ENCODE measurements at regions not wholly inside any gene's neighbourhood (a gene's known extent, or its start where the extent isn't known, plus 50 kb on each side); places are given as distances from the start of the nearest gene placed in this dataset.

DNA sequence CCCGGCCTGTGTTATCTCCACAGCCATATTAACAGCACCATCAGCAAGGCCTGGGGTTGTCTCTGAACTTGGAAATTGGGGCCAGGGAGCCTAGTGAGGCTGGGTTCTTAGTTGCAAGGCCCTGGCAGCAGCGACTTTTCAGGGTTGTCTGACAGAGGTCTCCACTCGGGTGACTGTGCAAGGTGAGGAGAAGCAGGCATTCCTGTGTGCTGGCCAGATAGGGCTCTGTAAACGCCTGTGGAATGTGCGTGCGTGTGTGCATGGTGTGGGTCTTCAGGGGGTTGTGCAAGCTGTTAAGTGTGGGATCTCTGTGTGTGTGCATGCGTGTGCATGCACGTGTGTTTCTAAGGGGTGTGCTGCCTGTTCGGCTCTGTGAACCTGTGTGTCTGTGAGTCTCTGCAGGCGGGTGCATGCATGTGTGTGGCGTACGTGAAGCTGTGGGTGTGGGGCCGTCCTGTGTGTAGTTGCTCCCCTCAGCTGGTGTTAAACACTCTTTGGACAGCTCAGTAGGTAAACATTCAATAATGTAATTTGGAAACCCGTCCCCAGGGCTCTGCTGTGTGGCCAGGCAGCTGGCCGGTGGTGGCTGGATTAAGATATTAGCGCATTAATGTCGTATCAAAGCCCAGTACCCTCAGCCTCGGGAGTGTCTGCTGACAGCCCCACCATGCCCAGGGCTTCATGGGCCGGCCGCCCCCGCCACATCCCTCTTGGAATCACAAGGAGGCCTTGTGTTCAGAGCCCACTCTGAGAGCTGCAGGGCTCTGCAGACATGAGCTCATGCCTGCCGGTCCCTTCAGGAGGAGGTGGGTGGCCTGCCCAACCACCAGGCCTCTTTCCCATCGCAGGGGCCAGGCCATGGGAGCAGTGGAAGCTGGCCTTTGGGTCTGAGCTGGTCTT lies 189.9 kb downstream of the FOXD2 start:
- ATAC-seq: no peak
- no peak for DNase-seq
- Histone ChIP-seq H3K4me3 (no peak overlapping the region), H3K9me3 (no peaks in the 10 kb centered on the region), H3K36me3 (ENCODE audit: low read depth) (no peaks in the 10 kb centered on the region), H3K4me1 (ENCODE audit: low read depth) (no peaks in the 10 kb centered on the region)
- intact Hi-C loops (cut with DNase I, micrococcal nuclease): loop anchor here in 1 of 2 donors (10.0 kb wide), 1 partner anchor 103 kb away; no protein-coding TSS in a partner anchor
- TF ChIP-seq, protein P1, sequence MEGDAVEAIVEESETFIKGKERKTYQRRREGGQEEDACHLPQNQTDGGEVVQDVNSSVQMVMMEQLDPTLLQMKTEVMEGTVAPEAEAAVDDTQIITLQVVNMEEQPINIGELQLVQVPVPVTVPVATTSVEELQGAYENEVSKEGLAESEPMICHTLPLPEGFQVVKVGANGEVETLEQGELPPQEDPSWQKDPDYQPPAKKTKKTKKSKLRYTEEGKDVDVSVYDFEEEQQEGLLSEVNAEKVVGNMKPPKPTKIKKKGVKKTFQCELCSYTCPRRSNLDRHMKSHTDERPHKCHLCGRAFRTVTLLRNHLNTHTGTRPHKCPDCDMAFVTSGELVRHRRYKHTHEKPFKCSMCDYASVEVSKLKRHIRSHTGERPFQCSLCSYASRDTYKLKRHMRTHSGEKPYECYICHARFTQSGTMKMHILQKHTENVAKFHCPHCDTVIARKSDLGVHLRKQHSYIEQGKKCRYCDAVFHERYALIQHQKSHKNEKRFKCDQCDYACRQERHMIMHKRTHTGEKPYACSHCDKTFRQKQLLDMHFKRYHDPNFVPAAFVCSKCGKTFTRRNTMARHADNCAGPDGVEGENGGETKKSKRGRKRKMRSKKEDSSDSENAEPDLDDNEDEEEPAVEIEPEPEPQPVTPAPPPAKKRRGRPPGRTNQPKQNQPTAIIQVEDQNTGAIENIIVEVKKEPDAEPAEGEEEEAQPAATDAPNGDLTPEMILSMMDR (IDR thresholded peaks at IDR 0.05): no peak

DNA sequence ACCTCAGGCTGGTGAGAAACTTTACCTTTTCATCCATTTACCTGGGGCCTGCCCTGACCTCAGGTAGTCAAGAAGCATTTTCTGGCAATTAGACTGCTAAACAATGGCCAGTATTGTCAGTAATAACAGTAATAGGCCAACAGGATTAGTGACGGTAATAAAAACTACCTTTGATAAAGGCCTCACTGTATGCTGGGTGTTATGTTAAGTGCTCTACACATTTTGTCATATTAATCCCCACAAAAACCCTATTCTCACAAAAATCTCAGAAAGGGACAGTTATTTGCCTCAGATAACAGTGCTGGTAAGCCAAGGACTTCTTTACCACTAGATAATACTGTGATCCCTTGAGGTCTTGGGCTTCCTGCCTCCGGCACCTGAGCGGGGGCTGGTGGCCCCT lies 191.4 kb downstream of the FOXD2 start:
- Histone ChIP-seq H3K4me1 (ENCODE audit: low read depth) (no peaks in the 10 kb centered on the region), H3K4me3 (no peak overlapping the region), H3K36me3 (ENCODE audit: low read depth) (no peaks in the 10 kb centered on the region), H3K9me3 (no peaks in the 10 kb centered on the region)
- ATAC-seq (no peak), DNase-seq (no peak)
- intact Hi-C loops (cut with DNase I, micrococcal nuclease): loop anchor here in 1 of 2 donors (10.0 kb wide), 1 partner anchor 104 kb away; no protein-coding TSS in a partner anchor
- TF ChIP-seq, protein P1 (IDR thresholded peaks at IDR 0.05): no peak

DNA sequence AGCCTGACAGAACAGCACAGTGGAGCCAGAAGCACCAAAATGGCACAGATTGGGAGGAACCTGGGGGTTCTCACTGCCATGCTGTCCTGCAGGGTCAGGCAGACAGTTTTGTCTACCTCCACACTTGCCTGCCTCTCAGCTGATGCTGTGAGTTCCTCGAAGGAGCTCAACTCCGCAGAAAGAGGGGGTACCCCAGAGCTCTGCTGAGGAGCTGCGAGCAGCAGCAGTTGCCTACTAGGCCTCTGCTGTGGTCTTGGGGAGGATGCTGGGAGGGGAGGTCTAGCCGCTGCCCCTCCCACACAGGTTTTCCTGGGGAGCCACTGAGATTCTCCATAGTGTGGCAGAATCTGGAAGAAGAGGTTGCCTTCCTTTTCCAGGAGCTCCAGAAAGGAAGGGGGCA lies 192.5 kb downstream of the FOXD2 start:
- no peaks in the 10 kb centered on the region for H3K4me1 ChIP-seq (ENCODE audit: low read depth)
- H3K36me3 ChIP-seq (ENCODE audit: low read depth): no peaks in the 10 kb centered on the region
- intact Hi-C loops (cut with DNase I, micrococcal nuclease): no loop called here
- TF ChIP-seq, protein P1 (IDR thresholded peaks at IDR 0.05): no peak
- no peaks in the 10 kb centered on the region for H3K9me3 ChIP-seq
- ATAC-seq (no peak), DNase-seq (no peak)
- no peak overlapping the region for H3K4me3 ChIP-seq

DNA sequence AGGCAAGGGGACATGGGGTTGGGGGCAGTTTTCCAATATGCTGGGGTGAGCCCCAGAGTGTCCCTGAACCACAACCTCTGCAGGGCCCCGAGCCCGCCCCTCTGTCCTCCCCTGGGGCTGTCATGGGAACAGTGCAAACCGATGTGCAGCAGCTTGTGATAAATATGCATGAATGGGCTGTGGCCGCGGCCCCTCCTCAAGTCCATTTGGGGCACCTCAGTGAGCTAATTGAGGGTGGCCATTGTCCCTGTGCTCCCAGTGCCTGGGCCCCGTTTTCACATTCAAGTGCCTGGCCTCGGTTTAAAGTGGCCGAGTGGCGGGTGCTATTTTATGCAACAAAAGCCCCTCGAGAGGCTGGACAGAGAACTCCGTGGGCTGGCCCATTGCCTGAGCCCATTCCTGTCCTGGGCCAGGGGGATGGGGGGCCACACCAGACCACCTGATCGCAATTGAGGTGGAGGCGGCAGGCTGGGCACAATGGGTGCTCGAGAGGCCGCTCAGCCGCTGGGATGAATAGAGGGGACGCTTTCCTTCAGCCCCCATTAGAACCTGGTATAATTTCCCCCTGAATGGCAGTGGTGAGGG lies 193.7 kb downstream of the FOXD2 start:
- intact Hi-C loops (cut with DNase I, micrococcal nuclease): no loop called here
- ATAC-seq (no peak), DNase-seq (no peak)
- H3K9me3 ChIP-seq: no peaks in the 10 kb centered on the region
- no peak overlapping the region for H3K4me3 ChIP-seq
- no peaks in the 10 kb centered on the region for H3K4me1 ChIP-seq (ENCODE audit: low read depth)
- H3K36me3 ChIP-seq (ENCODE audit: low read depth): no peaks in the 10 kb centered on the region
- TF ChIP-seq, protein P1 (IDR thresholded peaks at IDR 0.05): no peak

DNA sequence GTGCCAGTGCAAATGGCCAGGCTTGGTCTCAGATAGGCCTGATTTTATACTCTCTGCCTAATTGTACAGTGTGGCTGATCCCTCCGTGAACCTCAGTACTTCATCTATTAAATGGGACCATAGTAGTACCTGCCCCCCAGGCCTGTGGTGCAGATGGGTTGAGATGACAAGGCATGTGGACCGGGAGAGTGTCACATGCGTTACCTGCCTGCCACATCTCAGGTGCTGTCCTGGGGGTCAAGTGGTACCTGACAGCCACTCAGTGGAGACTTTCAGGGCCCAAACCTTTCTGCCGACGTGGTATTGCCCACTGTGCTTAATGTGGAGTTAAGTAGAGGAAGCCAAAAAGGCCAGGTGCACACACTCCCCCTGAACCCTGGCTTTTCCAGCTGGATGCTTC lies 197.3 kb downstream of the FOXD2 start:
- TF ChIP-seq, protein P1 (IDR thresholded peaks at IDR 0.05): no peak
- H3K4me1 ChIP-seq (ENCODE audit: low read depth): no peaks in the 10 kb centered on the region
- H3K9me3 ChIP-seq: no peaks in the 10 kb centered on the region
- ATAC-seq (no peak), DNase-seq (no peak)
- no peaks in the 10 kb centered on the region for H3K36me3 ChIP-seq (ENCODE audit: low read depth)
- intact Hi-C loops (cut with DNase I, micrococcal nuclease): no loop called here
- H3K4me3 ChIP-seq: no peak overlapping the region

All from mucosa of descending colon (tissue), 3 donors.